HFFc6 (cell line): ENCODE measurements at regions not wholly inside any gene's neighbourhood (a gene's known extent, or its start where the extent isn't known, plus 50 kb on each side); places are given as distances from the start of the nearest gene placed in this dataset.

Source experiments
- DNase-seq: peaks from one replicate; pipeline ENCODE4 v3.0.0-alpha.2; 2018
- H3K27ac Mint-ChIP-seq: 2 replicates; pipeline ENCODE4 v1.8.0; 2020; ENCODE audit warnings: mild to moderate bottlenecking, mixed read lengths
- H3K27me3 Mint-ChIP-seq: 2 replicates; pipeline ENCODE4 v1.8.0; 2021; ENCODE audit warnings: mild to moderate bottlenecking, moderate library complexity, mixed read lengths; ENCODE audit not compliant: insufficient read depth
- H3K36me3 Mint-ChIP-seq: 2 replicates; pipeline ENCODE4 v1.8.0; 2021; ENCODE audit warnings: low read depth, mixed read lengths
- H3K4me1 Mint-ChIP-seq: 2 replicates; pipeline ENCODE4 v1.8.0; 2020; ENCODE audit warnings: low read depth, mixed read lengths
- H3K4me3 Mint-ChIP-seq: 2 replicates; pipeline ENCODE4 v1.8.0; 2020; ENCODE audit warnings: mild to moderate bottlenecking, moderate library complexity, mixed read lengths
- H3K9me3 Mint-ChIP-seq: 2 replicates; pipeline ENCODE4 v1.8.0; 2020; ENCODE audit warnings: mild to moderate bottlenecking, mixed read lengths
- TF ChIP-seq, protein P1 (sequence below): fragments of 200-600 bp; sonication (generic); IDR thresholded peaks from 2 replicates; pipeline ENCODE4 v1.5.0; 2021; ENCODE audit warnings: antibody characterized with exemption, mild to moderate bottlenecking

DNA sequence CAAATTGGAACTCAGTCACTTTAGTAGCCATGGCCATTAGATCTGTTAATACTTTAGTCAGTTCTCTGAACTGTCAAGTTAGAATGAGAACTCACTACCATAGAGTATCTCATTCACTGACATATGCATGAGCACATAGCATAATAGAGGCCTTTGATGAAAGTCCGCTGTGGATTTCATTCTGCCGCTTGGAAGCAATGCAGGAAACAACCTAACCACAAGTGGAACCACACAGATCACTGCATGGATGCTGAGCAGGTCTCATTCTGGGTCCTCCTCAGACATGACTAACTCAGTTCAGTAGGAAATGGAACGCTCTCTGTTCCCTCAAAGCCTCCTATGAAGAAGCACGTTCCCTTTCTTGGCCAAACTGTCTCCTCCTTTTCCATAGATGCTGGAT is 1624.8 kb upstream of the TENM3 start:
- H3K4me3 Mint-ChIP-seq = no peak overlapping the region

DNA sequence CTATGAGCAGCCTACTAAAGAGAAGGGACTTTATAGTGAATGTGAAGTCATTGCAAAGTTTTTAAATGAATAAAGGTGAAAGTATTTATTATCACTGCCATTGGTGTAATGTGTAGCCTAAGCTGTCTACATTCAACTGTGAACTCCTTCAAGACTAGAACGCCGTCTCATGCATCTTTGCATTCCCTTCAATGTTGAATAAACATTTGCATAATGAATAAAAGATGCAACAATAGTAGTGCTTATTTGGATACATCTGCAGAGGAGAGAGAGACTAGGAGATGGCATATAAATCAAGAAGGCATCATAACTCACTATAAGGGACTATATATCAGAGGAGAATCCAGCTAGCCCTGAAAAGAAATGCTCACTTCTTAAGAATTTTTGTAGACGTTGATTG is 1623.8 kb upstream of the TENM3 start:
- DNase-seq = no peak
- Mint-ChIP-seq H3K4me1 (no peaks in the 10 kb centered on the region), H3K4me3 (no peak overlapping the region), H3K9me3 (peaks cover 27% of the 10 kb centered on the region), H3K27ac (no peak overlapping the region), H3K27me3 (no peaks in the 10 kb centered on the region), H3K36me3 (no peaks in the 10 kb centered on the region)
- TF ChIP-seq, protein P1, sequence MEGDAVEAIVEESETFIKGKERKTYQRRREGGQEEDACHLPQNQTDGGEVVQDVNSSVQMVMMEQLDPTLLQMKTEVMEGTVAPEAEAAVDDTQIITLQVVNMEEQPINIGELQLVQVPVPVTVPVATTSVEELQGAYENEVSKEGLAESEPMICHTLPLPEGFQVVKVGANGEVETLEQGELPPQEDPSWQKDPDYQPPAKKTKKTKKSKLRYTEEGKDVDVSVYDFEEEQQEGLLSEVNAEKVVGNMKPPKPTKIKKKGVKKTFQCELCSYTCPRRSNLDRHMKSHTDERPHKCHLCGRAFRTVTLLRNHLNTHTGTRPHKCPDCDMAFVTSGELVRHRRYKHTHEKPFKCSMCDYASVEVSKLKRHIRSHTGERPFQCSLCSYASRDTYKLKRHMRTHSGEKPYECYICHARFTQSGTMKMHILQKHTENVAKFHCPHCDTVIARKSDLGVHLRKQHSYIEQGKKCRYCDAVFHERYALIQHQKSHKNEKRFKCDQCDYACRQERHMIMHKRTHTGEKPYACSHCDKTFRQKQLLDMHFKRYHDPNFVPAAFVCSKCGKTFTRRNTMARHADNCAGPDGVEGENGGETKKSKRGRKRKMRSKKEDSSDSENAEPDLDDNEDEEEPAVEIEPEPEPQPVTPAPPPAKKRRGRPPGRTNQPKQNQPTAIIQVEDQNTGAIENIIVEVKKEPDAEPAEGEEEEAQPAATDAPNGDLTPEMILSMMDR = no peak

More for the DNA sequence above, 1624.8 kb upstream of the TENM3 start:
- H3K36me3 Mint-ChIP-seq = no peaks in the 10 kb centered on the region
- H3K9me3 Mint-ChIP-seq = peaks cover 20% of the 10 kb centered on the region
- no peaks in the 10 kb centered on the region for H3K4me1 Mint-ChIP-seq
- TF ChIP-seq, protein P1 = no peak
- H3K27ac Mint-ChIP-seq = no peak overlapping the region
- DNase-seq = no peak
- H3K27me3 Mint-ChIP-seq = no peaks in the 10 kb centered on the region

DNA sequence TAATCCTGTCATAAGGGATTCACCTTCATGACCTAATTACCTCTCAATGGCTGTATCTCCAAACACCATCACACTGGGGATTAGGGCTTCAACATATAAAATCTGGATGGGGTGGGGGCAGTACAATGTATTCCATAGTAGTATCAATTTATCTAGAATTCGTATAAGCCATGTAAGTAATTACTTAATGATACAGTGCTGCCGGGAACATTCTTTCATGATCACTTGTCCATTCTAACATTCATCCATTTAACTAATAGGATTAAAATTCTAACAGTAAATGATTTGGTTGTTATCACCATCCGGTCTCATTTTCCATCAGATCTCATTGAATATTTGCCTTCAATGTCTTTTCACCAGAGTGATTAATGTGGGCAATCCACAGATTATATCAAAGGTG is 1620.9 kb upstream of the TENM3 start:
- H3K9me3 Mint-ChIP-seq = peaks cover 38% of the 10 kb centered on the region
- no peak overlapping the region for H3K27ac Mint-ChIP-seq
- no peaks in the 10 kb centered on the region for H3K36me3 Mint-ChIP-seq
- TF ChIP-seq, protein P1 = no peak
- no peaks in the 10 kb centered on the region for H3K4me1 Mint-ChIP-seq
- H3K27me3 Mint-ChIP-seq = no peaks in the 10 kb centered on the region
- H3K4me3 Mint-ChIP-seq = no peak overlapping the region
- no peak for DNase-seq

DNA sequence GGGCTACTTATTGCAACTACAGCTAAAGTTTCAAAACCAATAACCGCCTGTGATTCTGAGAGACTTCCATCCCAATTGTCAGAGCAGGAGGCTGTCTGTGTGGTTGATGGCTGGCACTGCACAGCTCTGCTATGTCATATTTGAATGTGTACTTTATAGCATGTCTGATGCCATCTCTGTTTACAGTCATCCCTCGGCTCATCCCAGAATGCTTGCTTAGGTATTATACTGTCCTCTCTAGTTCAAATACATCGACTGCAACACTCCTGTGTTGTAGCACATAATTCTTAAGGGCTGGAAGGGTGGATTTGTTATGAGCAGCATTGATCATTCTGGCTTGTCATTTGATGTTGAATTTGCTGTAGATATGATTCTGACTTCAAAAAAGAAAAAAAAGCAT is 1617.5 kb upstream of the TENM3 start:
- Mint-ChIP-seq H3K27ac (no peak overlapping the region), H3K4me1 (no peaks in the 10 kb centered on the region), H3K27me3 (no peaks in the 10 kb centered on the region), H3K36me3 (no peaks in the 10 kb centered on the region), H3K4me3 (no peak overlapping the region), H3K9me3 (peaks cover 48% of the 10 kb centered on the region)
- TF ChIP-seq, protein P1 = no peak
- no peak for DNase-seq

DNA sequence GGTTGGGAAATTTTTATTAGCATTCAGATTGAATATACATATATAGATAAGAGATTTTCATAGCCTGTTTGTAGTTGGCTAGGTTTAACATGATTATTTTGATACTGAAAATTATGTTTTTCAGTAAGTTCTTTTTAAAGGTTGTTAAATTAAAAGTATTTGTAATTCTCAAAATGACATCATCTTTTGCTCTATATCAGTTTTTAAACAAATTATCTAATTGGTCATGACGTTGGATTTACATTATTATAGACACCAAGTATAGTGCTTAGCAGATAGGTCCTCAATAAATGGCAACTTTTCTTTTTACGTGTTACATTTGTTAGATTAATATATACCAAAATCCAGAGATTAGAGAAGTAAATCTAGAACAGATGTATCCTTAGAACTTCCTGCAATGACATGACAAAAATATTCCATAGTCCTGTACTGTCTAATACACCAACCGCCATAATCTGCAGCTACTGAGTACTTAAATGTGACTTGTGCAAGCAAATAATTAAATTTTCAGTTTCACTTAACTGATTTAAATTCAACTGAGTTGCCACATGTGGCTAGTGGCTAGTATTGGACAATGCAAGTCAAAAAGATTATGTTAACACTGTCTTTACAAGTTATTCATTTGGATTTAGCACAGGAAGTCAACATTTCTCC is 1613.1 kb upstream of the TENM3 start:
- no peak overlapping the region for H3K4me3 Mint-ChIP-seq
- H3K4me1 Mint-ChIP-seq = no peaks in the 10 kb centered on the region
- H3K36me3 Mint-ChIP-seq = no peaks in the 10 kb centered on the region
- DNase-seq = no peak
- H3K27ac Mint-ChIP-seq = no peak overlapping the region
- H3K9me3 Mint-ChIP-seq = peaks cover 28% of the 10 kb centered on the region
- TF ChIP-seq, protein P1 = no peak
- H3K27me3 Mint-ChIP-seq = no peaks in the 10 kb centered on the region
